GM13976 (cell line): ENCODE measurements at regions not wholly inside any gene's neighbourhood (a gene's known extent, or its start where the extent isn't known, plus 50 kb on each side); places are given as distances from the start of the nearest gene placed in this dataset.

Experiments used
- DNase-seq: peaks from one replicate; pipeline ENCODE4 v3.0.0; 2012; ENCODE audit warnings: low spot score
- CTCF ChIP-seq: IDR thresholded peaks from 2 replicates; pipeline ENCODE4 v1.5.1; 2012; ENCODE audit warnings: borderline replicate concordance, mild to moderate bottlenecking; ENCODE audit not compliant: insufficient read depth; ENCODE audit errors: extremely low read depth, missing control alignments, control extremely low read depth
- in situ Hi-C: fragments of 300-500 bp; cut with MboI; formaldehyde crosslinking; loops from one replicate; pipeline ENCODE4 v1.12.0; 2022; ENCODE audit warnings: low sequenced_read_pairs, mixed read lengths, inconsistent platforms; ENCODE audit not compliant: unreplicated experiment

- TF ChIP-seq CTCF, result no peak
- in situ Hi-C loops, result no loop called here
- DNase-seq, result no peak
These were observed 121.1 kb downstream of the FOXA2 start for GRCh38 chr20:22462975-22463914.

GRCh38 chr20:22460803-22461202 is 123.6 kb downstream of the FOXA2 start:
- TF ChIP-seq CTCF, result no peak
- no peak for DNase-seq
- in situ Hi-C loops, result no loop called here

GRCh38 chr20:22460231-22460630 is 124.1 kb downstream of the FOXA2 start:
- no peak for TF ChIP-seq CTCF
- in situ Hi-C loops, result no loop called here
- DNase-seq, result no peak

GRCh38 chr20:22459754-22460153 is 124.6 kb downstream of the FOXA2 start:
- in situ Hi-C loops, result no loop called here
- DNase-seq, result no peak
- no peak for TF ChIP-seq CTCF

GRCh38 chr20:22456109-22456508 is 128.3 kb downstream of the FOXA2 start:
- TF ChIP-seq CTCF, result no peak
- DNase-seq, result no peak
- in situ Hi-C loops, result no loop called here

- no peak for DNase-seq
- TF ChIP-seq CTCF, result no peak
- in situ Hi-C loops, result no loop called here
These were observed 129.1 kb downstream of the FOXA2 start for GRCh38 chr20:22455259-22455658.
